ENCODE measurements at regions not wholly inside any gene's neighbourhood (a gene's known extent, or its start where the extent isn't known, plus 50 kb on each side); places are given as distances from the start of the nearest gene placed in this dataset.
A peak's percentile ranks its signal among the peaks of the same experiment; 100 is the strongest.

GRCh38 chr17:36728030-36728991 lies 126.9 kb downstream of the MRM1 start:
- peak in 1 of 3 donors; percentile 14 for DNase-seq (ENCODE audit: low read depth in 3 of 3)

DNA sequence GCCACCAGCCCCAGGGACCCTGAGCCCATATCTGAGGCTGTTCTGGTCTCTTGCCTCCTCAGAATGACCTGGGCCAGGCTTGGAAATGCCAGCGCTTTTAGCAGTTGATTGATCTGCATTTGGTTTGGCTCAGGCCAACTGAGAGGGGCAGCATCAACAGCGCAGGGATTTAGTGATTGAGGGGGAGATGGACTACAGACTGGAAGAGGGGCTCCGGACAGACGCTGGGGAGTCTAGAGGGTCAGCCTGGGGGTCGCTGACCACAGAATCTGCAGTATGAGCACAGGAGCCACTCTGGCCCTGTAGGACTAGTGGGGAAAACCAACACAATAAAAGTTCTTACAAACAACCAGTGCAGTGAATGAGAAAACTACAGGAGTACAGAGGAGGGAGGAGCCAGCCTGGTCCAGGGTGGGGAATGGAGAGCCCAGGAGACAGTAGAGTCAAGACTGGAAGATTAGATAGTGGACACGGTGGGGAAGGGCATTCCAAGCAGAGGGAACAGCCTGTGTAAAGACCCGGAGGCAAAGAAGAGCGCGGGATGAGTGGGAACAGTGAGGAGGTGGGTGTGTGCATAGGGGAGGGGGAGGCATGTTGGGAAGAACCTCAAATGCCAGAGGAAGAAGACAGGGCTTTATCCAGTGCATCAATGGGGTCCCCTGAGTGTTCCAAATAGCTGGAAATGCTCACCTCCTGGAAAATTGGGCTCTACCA lies 128.9 kb downstream of the MRM1 start:
- DNase-seq (ENCODE audit: low read depth in 3 of 3): no peak

DNA sequence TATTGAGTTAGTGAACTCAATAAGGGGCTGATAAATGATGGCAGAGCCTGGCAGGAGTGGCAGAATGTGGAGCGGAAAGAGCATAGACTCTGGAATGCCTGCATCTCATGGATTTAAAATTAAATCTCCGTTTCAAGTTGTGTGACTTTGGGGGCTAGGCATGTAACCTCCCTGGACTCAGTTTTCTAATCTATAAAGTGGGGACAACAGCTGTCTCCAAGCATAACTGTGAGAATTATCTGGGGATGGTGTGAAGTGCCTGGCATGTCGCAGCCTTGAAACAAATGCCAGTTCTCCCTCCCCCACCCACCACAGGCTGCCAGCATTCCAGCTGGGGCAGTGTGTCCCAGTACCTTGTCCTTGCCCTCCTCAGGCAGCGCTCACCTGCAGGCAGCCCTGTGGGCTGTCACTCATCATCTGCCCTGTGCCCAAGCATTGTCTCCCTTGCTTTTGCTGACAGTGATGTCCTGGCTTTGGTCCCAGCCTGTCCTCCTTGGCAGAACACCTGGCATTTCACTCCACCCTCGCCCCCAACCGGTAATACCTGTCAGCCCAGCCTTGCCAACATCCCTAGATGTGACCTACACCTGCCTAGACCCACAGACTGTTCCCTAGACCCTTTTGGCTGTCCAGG lies 129.6 kb downstream of the MRM1 start:
- no peak for DNase-seq (ENCODE audit: low read depth in 3 of 3)

- no peak for DNase-seq (ENCODE audit: low read depth in 3 of 3)
Observed at GRCh38 chr17:36731811-36732210, 130.4 kb downstream of the MRM1 start.

- no peak for DNase-seq (ENCODE audit: low read depth in 3 of 3)
Observed at GRCh38 chr17:36732351-36732750, 131.0 kb downstream of the MRM1 start.

DNA sequence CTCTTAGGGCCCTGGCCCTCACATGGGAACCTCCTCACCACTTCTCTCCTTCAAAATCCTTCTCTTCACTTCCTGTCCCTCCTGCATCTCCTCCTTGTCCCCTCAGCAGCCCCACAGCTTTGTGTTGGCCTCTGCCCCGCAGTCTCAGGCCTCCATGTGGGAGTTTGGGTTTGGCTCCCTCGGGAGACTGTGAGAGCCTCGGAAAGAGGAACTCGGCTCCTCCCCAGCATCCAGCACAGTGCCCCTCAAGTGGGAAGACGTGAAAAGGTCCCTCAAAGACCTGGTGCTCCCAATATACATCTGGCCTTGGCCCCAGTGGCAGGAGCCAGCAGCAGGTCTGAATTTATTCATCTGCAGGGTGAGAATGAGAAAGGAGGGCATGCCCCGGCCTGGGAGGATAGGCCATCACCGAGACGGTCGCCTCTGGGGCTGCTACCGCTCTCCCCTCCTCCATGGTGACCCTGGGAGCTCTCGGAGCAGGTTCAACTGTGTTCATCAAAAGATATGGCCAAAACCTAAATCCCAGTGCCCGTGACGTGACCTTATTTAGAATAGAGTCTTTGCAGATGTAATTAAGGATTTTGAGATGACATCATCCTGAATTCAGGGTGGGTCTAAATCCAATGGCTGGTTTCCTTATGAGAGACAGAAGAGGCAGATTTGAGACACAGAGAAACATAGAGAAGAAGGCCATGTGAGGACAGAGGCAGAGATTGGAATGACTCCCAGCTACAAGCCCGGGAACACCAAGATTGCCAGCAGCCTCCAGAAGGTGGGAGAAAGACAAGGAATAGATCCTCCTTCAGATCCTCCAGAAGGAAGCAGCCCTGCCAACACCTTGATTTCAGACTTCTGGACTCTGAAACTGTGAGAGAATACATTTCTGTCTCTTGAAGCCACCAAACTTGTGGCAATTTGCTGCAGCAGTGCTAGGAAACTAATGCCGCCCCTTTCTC lies 135.1 kb downstream of the MRM1 start:
- DNase-seq (ENCODE audit: low read depth in 3 of 3): no peak

- no peak for DNase-seq (ENCODE audit: low read depth in 3 of 3)
Observed at GRCh38 chr17:36739208-36739607, 137.8 kb downstream of the MRM1 start.

GRCh38 chr17:36740157-36740556 lies 138.8 kb downstream of the MRM1 start:
- DNase-seq (ENCODE audit: low read depth in 3 of 3): no peak

DNA sequence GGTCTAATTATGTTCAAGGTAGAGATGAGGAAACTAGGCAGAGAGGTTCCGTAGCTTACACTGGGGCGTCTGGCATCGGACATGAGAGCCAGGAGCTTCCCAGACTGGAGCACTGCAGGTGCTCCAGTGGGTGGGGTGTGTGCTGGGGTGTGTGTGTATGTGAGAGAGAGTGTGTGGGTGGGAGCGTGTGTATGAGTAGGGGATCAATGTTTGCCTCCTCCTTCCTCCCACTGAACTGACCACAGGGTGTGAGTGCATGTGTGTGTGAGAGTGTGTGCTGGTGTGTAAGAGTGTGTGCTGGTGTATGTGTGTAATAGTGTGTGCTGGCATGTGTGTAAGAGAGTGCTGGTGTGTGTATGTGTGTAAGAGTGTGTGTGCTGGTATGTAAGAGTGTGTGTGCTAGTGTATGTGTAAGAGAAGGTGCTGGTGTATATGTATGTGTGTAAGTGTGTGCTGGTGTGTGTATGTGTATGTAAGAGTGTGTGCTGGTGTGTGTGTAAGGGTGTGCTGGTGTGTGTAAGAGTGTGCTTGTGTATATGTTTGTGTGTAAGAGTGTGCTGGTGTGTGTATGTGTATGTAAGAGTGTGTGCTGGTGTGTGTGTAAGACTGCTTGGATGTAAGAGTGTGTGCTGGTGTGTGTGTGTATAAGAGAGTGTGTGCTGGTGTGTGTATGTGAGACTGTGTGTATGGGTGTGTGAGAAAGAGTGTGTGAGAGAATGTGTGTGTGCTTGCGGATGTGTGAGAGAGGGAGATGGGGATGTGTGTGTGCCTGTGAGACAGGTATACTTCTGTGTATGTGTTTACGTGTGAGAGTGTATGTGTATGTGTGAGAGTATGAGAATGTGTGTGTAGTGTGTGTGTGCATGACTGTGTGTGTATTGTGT lies 139.9 kb downstream of the MRM1 start:
- DNase-seq (ENCODE audit: low read depth in 3 of 3): no peak

DNA sequence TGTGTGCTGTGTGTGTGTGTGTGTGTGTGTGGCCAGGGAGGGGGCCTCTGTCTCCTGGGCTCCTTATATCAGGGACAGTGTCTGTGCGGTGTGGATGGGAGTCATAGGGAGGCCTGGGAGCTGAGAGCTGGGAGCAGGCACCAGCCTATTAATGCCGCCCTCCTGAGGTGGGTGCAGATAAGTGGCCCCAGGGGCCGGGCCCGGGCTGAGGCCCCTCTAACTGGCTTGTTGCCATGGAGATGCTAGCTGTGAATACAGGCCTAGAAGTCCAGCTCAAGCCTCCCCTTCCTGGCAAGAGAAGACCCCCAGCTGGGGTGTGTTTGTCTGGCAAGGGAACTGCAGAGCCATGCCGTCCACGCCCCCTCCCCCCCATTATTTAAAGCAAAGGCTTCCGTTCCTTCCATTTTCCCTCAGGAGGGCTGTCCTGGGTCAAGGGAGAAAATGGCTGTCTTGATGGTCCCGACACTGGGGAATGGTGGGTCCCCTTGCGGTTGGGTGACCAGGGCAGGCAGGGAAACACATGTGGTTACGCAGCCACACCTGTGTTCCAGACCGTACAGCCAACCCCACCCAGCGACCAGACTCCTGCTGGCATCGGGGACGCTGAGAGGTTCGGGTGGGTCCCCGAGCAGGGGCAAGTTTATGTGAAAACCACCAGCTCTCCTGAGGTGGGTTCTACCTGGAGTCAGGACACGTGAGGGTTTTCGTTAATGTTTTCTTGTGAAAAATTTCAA lies 141.1 kb downstream of the MRM1 start:
- no peak for DNase-seq (ENCODE audit: low read depth in 3 of 3)

DNA sequence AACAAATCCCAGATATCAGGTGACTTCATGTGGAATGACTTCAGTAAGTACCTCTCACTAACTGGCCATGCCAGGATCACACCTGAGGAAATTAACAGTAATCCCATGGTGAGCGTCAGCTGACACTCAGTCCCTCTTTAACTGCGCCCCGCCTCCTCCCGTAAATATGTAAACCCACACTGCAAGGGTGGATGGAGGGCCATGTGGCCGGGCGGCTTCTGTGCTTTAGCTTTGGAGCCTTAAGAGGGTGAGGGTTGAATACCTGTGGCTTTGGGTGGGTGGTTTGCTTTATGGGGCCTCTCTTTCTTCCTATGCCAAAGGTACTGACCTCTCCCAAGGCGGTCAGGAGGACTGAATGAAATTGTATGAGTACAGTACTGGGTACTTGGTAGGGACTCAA lies 141.7 kb downstream of the MRM1 start:
- DNase-seq (ENCODE audit: low read depth in 3 of 3): no peak

GRCh38 chr17:36746381-36747053 lies 145.1 kb downstream of the MRM1 start:
- no peak for DNase-seq (ENCODE audit: low read depth in 3 of 3)

GRCh38 chr17:36747861-36748260 lies 146.5 kb downstream of the MRM1 start:
- DNase-seq (ENCODE audit: low read depth in 3 of 3): no peak

GRCh38 chr17:36748272-36748671 lies 146.9 kb downstream of the MRM1 start:
- no peak for DNase-seq (ENCODE audit: low read depth in 3 of 3)

GRCh38 chr17:36749493-36749892 lies 148.1 kb downstream of the MRM1 start:
- DNase-seq (ENCODE audit: low read depth in 3 of 3): no peak

GRCh38 chr17:36750316-36750885 lies 149.0 kb downstream of the MRM1 start:
- DNase-seq (ENCODE audit: low read depth in 3 of 3): no peak

GRCh38 chr17:36752096-36752888 lies 150.9 kb downstream of the MRM1 start:
- no peak for DNase-seq (ENCODE audit: low read depth in 3 of 3)

DNA sequence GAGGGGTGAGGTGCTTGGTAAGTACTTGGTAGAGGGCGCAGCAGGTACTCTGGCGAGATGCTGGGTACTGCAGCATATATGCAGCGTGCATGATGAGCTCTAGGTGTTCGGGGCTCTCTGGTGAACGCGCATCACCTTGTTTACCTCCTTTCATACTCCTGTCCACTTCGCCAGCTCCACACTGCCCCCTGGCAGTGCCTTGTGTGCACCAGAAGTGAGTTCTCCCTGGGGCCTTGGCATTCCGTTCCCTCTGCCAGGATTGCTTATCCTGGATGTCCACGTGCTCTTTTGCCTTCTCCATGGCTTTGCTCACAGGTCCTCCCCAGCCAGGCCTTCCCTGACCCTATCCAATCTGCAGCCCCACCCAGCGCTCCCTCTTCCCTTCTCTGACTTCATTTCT lies 154.2 kb downstream of the MRM1 start:
- DNase-seq (ENCODE audit: low read depth in 3 of 3): peak; percentile 13 to 22 (median 18)
